Endometrium (tissue), 2 donors: ENCODE measurements at regions not wholly inside any gene's neighbourhood (a gene's known extent, or its start where the extent isn't known, plus 50 kb on each side); places are given as distances from the start of the nearest gene placed in this dataset.

ENCODE experiments used
- FAIRE-seq: peaks from 2 replicates; lab custom pipeline; 2012; peaks lifted over from hg19 to GRCh38; lab: Jason Lieb, UNC
- donor health status: control.
- donor health status: control.

- FAIRE-seq: no peak
These were observed 252.2 kb upstream of the SLITRK6 start for GRCh38 chr13:86051134-86052103.

- no peak for FAIRE-seq
These were observed 239.3 kb upstream of the SLITRK6 start for GRCh38 chr13:86038490-86038889.

GRCh38 chr13:86020351-86021002 is 221.3 kb upstream of the SLITRK6 start:
- peak; percentile 33 for FAIRE-seq

GRCh38 chr13:86006317-86006716 is 207.1 kb upstream of the SLITRK6 start:
- no peak for FAIRE-seq

- no peak for FAIRE-seq
These were observed 203.8 kb upstream of the SLITRK6 start for GRCh38 chr13:86003029-86003428.

GRCh38 chr13:86000546-86000945 is 201.3 kb upstream of the SLITRK6 start:
- no peak for FAIRE-seq

GRCh38 chr13:85997587-85997986 is 198.4 kb upstream of the SLITRK6 start:
- no peak for FAIRE-seq

GRCh38 chr13:85995788-85996418 is 196.7 kb upstream of the SLITRK6 start:
- FAIRE-seq: no peak

GRCh38 chr13:85993567-85993966 is 194.3 kb upstream of the SLITRK6 start:
- no peak for FAIRE-seq

- no peak for FAIRE-seq
These were observed 191.2 kb upstream of the SLITRK6 start for GRCh38 chr13:85990397-85990796.

GRCh38 chr13:85985797-85986196 is 186.6 kb upstream of the SLITRK6 start:
- FAIRE-seq: no peak

GRCh38 chr13:85982102-85982501 is 182.9 kb upstream of the SLITRK6 start:
- FAIRE-seq: no peak

GRCh38 chr13:85980447-85980846 is 181.2 kb upstream of the SLITRK6 start:
- peak; percentile 59 for FAIRE-seq

GRCh38 chr13:85976242-85976641 is 177.0 kb upstream of the SLITRK6 start:
- no peak for FAIRE-seq

GRCh38 chr13:85974608-85975366 is 175.6 kb upstream of the SLITRK6 start:
- FAIRE-seq: no peak

GRCh38 chr13:85970727-85971126 is 171.5 kb upstream of the SLITRK6 start:
- peak; percentile 92 for FAIRE-seq

- FAIRE-seq: no peak
These were observed 170.1 kb upstream of the SLITRK6 start for GRCh38 chr13:85969331-85969730.

GRCh38 chr13:85935868-85936467 is 136.7 kb upstream of the SLITRK6 start:
- FAIRE-seq: no peak

GRCh38 chr13:85930108-85930507 is 130.9 kb upstream of the SLITRK6 start:
- FAIRE-seq: no peak

- FAIRE-seq: no peak
These were observed 111.7 kb upstream of the SLITRK6 start for GRCh38 chr13:85910962-85911361.

GRCh38 chr13:85900521-85900920 is 101.3 kb upstream of the SLITRK6 start:
- FAIRE-seq: no peak
